ENCODE measurements at regions not wholly inside any gene's neighbourhood (a gene's known extent, or its start where the extent isn't known, plus 50 kb on each side); places are given as distances from the start of the nearest gene placed in this dataset.

- no peak for TF ChIP-seq CTCF (IDR thresholded peaks at IDR 0.05; ENCODE audit: borderline replicate concordance, extremely low read depth, low read length, poor library complexity, severe bottlenecking)
- TF ChIP-seq EZH2 (IDR thresholded peaks at IDR 0.05; ENCODE audit: borderline replicate concordance, low read depth, low read length, severe bottlenecking), result no peak
Measured at GRCh38 chr15:37709669-37710068, 224.8 kb upstream of the TMCO5A start.
